ENCODE measurements at regions not wholly inside any gene's neighbourhood (a gene's known extent, or its start where the extent isn't known, plus 50 kb on each side); places are given as distances from the start of the nearest gene placed in this dataset.
"Not testable (repeated sequence)": the region's sequence is repeated elsewhere in the genome, so short reads cannot be mapped to it uniquely, and the experiment has no call there.

DNA sequence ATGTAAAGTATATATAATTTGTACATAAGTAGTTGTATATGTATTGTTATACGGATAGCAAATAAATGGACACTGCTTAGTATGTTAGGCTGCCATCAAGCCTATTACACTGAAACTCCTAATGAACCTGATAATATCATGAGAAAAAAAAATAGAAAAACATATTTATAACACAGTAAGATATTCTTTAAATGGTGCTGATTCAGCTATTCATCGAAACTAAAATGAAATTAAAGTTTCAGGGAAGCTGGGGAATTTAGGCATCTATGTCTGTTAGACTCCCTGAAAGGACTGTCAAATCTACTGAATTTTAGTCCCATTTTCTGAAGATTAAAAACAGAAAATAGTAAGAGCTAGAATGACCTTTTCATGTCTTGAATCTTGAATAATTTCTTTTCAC is 647.1 kb upstream of the PABPC4L start:
- no peak for TF ChIP-seq CTCF (IDR thresholded peaks at IDR 0.05)
- H3K4me3 ChIP-seq, result no peak overlapping the region
- DNase-seq (ENCODE audit: low spot score), result no peak
- H3K27ac ChIP-seq, result no peak overlapping the region

DNA sequence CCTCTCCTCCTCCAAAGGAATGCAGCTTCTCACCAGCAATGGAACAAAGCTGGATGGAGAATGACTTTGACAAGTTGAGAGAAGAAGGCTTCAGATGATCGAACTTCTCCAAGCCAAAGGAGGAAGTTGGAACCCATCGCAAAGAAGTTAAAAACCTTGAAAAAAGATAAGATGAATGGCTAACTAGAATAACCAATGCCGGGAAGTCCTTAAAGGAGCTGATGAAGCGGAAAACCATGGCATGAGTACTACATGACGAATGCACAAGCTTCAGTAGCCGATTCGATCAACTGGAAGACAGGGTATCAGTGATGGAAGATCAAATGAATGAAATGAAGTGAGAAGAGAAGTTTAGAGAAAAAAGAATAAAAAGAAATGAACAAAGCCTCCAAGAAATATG is 629.2 kb upstream of the PABPC4L start:
- DNase-seq (ENCODE audit: low spot score); H3K4me3 ChIP-seq; H3K27ac ChIP-seq: not testable (repeated sequence)

DNA sequence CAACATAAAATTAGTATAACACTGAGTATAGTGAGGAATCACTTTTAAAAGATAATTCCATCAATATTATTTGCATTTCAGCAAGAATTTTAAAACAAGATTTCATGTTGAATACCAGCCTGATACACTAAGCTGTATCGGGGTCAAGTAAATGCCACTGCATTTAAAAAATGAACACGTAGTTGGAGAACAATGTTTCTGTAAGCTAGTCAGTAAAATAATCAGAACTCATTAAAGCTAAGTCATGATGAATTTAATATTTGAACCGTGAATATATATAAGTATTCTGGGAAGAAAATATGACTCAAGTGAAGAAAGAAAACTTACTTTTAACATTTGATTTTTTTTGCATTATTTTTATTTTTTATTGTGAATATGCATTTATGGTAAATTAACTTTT is 611.0 kb upstream of the PABPC4L start:
- no peak for DNase-seq (ENCODE audit: low spot score)

DNA sequence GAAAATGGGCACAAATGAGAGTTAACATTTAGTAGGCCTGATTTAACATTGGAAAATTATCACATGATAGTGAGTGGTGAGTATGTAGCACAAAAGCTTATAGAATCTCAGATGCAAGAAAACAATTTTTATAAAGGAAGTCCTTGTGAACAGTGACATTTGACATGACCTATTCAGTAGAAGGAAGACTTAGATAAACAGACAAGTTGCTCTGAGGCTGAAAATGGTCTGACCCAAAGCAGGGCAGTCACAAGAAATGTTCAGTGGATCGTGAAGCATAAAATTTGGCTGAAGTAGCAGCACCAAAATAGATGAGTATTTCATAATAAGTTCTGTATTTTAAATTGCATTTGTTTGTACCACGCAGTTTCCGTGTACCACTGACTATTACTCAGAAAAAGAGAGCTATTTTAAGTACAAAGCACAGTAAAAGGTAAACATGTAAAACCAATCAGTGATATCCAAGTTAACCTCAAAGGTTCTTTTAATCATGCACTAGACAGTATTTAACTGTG is 605.7 kb upstream of the PABPC4L start:
- Histone ChIP-seq H3K4me3 (no peak overlapping the region), H3K27ac (no peak overlapping the region)
- DNase-seq (ENCODE audit: low spot score), result no peak
- TF ChIP-seq CTCF (IDR thresholded peaks at IDR 0.05), result no peak

More for the DNA sequence above, 611.0 kb upstream of the PABPC4L start:
- no peak overlapping the region for H3K4me3 ChIP-seq
- TF ChIP-seq CTCF (IDR thresholded peaks at IDR 0.05), result no peak
- no peak overlapping the region for H3K27ac ChIP-seq

- no peak for TF ChIP-seq CTCF (IDR thresholded peaks at IDR 0.05)
- DNase-seq (ENCODE audit: low spot score), result no peak
- no peak overlapping the region for H3K27ac ChIP-seq
- H3K4me3 ChIP-seq, result no peak overlapping the region
Measured at GRCh38 chr4:134798573-134798972, 597.0 kb upstream of the PABPC4L start.

- no peak overlapping the region for H3K4me3 ChIP-seq
- no peak overlapping the region for H3K27ac ChIP-seq
- no peak for DNase-seq (ENCODE audit: low spot score)
- no peak for TF ChIP-seq CTCF (IDR thresholded peaks at IDR 0.05)
Measured at GRCh38 chr4:134787315-134787714, 585.7 kb upstream of the PABPC4L start.

GRCh38 chr4:134780244-134780643 is 578.7 kb upstream of the PABPC4L start:
- no peak for TF ChIP-seq CTCF (IDR thresholded peaks at IDR 0.05)
- no peak overlapping the region for H3K27ac ChIP-seq
- no peak overlapping the region for H3K4me3 ChIP-seq
- DNase-seq (ENCODE audit: low spot score), result no peak

DNA sequence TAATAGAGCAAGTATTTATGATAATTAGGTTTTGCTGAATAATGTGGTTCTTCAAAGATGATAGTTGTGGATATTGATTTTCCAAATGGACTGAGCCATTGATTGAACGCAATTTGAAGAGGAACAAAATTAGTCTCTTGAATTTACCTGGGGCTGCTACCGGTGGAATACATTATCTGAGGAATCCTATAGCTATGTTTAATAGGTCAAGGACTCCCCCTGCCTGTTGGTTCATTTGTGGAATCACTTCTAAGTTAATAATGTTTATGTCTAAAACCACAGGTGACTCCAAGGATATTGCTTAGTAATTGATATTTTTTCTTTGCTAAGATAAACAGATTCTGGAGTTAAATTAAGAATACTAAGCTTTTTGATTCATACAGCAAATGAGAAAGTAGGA is 576.0 kb upstream of the PABPC4L start:
- no peak for TF ChIP-seq CTCF (IDR thresholded peaks at IDR 0.05)
- Histone ChIP-seq H3K27ac (no peak overlapping the region), H3K4me3 (no peak overlapping the region)
- no peak for DNase-seq (ENCODE audit: low spot score)

Data from coronary artery (tissue), 2 donors.